Germinal center (tissue), 1 donor: ENCODE measurements at regions not wholly inside any gene's neighbourhood (a gene's known extent, or its start where the extent isn't known, plus 50 kb on each side); places are given as distances from the start of the nearest gene placed in this dataset.

ENCODE experiments used
- DNase-seq: peaks from one replicate; pipeline ENCODE4 v3.0.0; 2012; ENCODE audit warnings: mixed read lengths, low spot score

- no peak for DNase-seq
Observed at GRCh38 chr14:47857646-47858045, 182.2 kb upstream of the MDGA2 start.

- DNase-seq: no peak
Observed at GRCh38 chr14:47852278-47852677, 176.9 kb upstream of the MDGA2 start.

GRCh38 chr14:47846008-47846407 is 170.6 kb upstream of the MDGA2 start:
- no peak for DNase-seq

- DNase-seq: no peak
Observed at GRCh38 chr14:47843236-47843635, 167.8 kb upstream of the MDGA2 start.

- DNase-seq: no peak
Observed at GRCh38 chr14:47833011-47833410, 157.6 kb upstream of the MDGA2 start.

GRCh38 chr14:47826809-47827208 is 151.4 kb upstream of the MDGA2 start:
- no peak for DNase-seq

- no peak for DNase-seq
Observed at GRCh38 chr14:47822326-47822725, 146.9 kb upstream of the MDGA2 start.

- no peak for DNase-seq
Observed at GRCh38 chr14:47821135-47821534, 145.7 kb upstream of the MDGA2 start.

GRCh38 chr14:47790477-47790876 is 115.1 kb upstream of the MDGA2 start:
- no peak for DNase-seq

GRCh38 chr14:47785058-47785457 is 109.7 kb upstream of the MDGA2 start:
- DNase-seq: no peak

GRCh38 chr14:47778631-47779030 is 103.2 kb upstream of the MDGA2 start:
- no peak for DNase-seq

GRCh38 chr14:47772652-47773051 is 97.2 kb upstream of the MDGA2 start:
- DNase-seq: no peak

GRCh38 chr14:47763188-47763854 is 87.9 kb upstream of the MDGA2 start:
- DNase-seq: no peak

- DNase-seq: no peak
Observed at GRCh38 chr14:47746986-47747385, 71.6 kb upstream of the MDGA2 start.

GRCh38 chr14:47744155-47744554 is 68.8 kb upstream of the MDGA2 start:
- DNase-seq: no peak

- no peak for DNase-seq
Observed at GRCh38 chr14:47739541-47739940, 64.1 kb upstream of the MDGA2 start.

- no peak for DNase-seq
Observed at GRCh38 chr14:47730296-47730695, 54.9 kb upstream of the MDGA2 start.
